HCT116 (cell line): ENCODE measurements at regions not wholly inside any gene's neighbourhood (a gene's known extent, or its start where the extent isn't known, plus 50 kb on each side); places are given as distances from the start of the nearest gene placed in this dataset.

Experiments
- ATAC-seq: fragments of 200-7000 bp; cut with Tn5 transposase; 2 replicates; pipeline ENCODE4 v1.9.1; 2020; ENCODE audit warnings: mild to moderate bottlenecking, moderate library complexity
- BruUV-seq: library from RNA; stranded (reverse); fragments of 400-500 nt; replicated peaks from 2 replicates; lab custom pipeline; 2021; lab: Mats Ljungman, UMichigan
- CTCF ChIA-PET: fragments of 300-600 bp; sonication (Branson Sonifier 250); formaldehyde crosslinking; loops from one replicate; lab custom pipeline; 2021; ENCODE audit warnings: antibody characterized with exemption; lab: Charles Lee
- POLR2A ChIA-PET: fragments of 300-600, 350-600 bp; sonication (Branson Sonifier 250); formaldehyde crosslinking; loops from one replicate; lab custom pipeline; 2021; ENCODE audit warnings: antibody characterized with exemption; lab: Charles Lee
- RAD21 ChIA-PET, 2 experiments: fragments of 300-600 bp; sonication (Branson Sonifier 250); formaldehyde crosslinking; loops; one replicate each; lab custom pipeline; 2023; ENCODE audit warnings: low total read pairs in 2 of 2; ENCODE audit not compliant: uncharacterized antibody in 2 of 2, unreplicated experiment in 2 of 2, low non-redundant PET in 1 of 2; lab: Charles Lee
- DNase-seq: peaks from one replicate; pipeline ENCODE4 v3.0.0-alpha.2; 2010; ENCODE audit warnings: low read depth, low spot score
- H2AFZ ChIP-seq: fragments of 200-600 bp; shearing (Covaris generic), sonication (generic); 2 replicates; pipeline ENCODE4 v1.6.1; 2017; ENCODE audit warnings: low read depth, mixed run types, mixed read lengths, antibody characterized with exemption, low read length; ENCODE audit not compliant: poor library complexity, severe bottlenecking
- H3K27ac ChIP-seq: 2 replicates; pipeline ENCODE4 v1.5.1; 2012; ENCODE audit warnings: low read depth, low read length
- H3K27me3 ChIP-seq: fragments of 200-600 bp; sonication (generic); 2 replicates; pipeline ENCODE4 v1.6.1; 2016; ENCODE audit warnings: mixed run types, low read length, mixed read lengths; ENCODE audit not compliant: insufficient read depth
- H3K36me3 ChIP-seq, 2 experiments: fragments of 200-500 bp in 1 of 2; fragments of 200-600 bp in 1 of 2; sonication (Bioruptor generic) in 1 of 2; sonication (generic) in 1 of 2; 2 replicates each; pipeline versions ENCODE4 v1.5.1 to v1.6.1; 2014 to 2016; ENCODE audit warnings: low read length in 2 of 2, inconsistent platforms in 1 of 2, mixed read lengths in 1 of 2, mixed run types in 1 of 2; ENCODE audit not compliant: insufficient read depth in 2 of 2, control insufficient read depth in 1 of 2
- H3K4me1 ChIP-seq, 2 experiments: fragments of 200-600 bp in 1 of 2; sonication (generic) in 1 of 2; 2 replicates each; pipeline versions ENCODE4 v1.5.1 to v1.6.1; 2012 to 2017; ENCODE audit warnings: low read length in 2 of 2, inconsistent platforms in 1 of 2, mild to moderate bottlenecking in 1 of 2, mixed read lengths in 1 of 2, mixed run types in 1 of 2, moderate library complexity in 1 of 2; ENCODE audit not compliant: insufficient read depth in 2 of 2, control insufficient read depth in 1 of 2
- H3K4me2 ChIP-seq: fragments of 200-600 bp; sonication (generic); 2 replicates; pipeline ENCODE4 v1.6.1; 2017; ENCODE audit warnings: mixed run types, low read length, mixed read lengths
- H3K4me3 ChIP-seq, 2 experiments: fragments of 200-600 bp in 1 of 2; sonication (generic) in 1 of 2; replicated peaks in 1 of 2; 2 replicates each; pipeline ENCODE4 v1.5.1; 2011 to 2016; ENCODE audit warnings: low read length in 2 of 2, control low read depth in 1 of 2, low read depth in 1 of 2, mild to moderate bottlenecking in 1 of 2, mixed read lengths in 1 of 2, mixed run types in 1 of 2
- H3K79me2 ChIP-seq: fragments of 200-600 bp; sonication (generic); 2 replicates; pipeline ENCODE4 v1.6.1; 2017; ENCODE audit warnings: mild to moderate bottlenecking, mixed run types, low read length, moderate library complexity, mixed read lengths; ENCODE audit not compliant: insufficient read depth
- H3K9ac ChIP-seq: fragments of 200-600 bp; sonication (generic); 2 replicates; pipeline ENCODE4 v1.6.1; 2016; ENCODE audit warnings: low read length, mixed read lengths
- H3K9me2 ChIP-seq: fragments of 200-600 bp; sonication (generic), shearing (Covaris generic); 2 replicates; pipeline ENCODE4 v1.6.1; 2017; ENCODE audit warnings: mixed run types, mild to moderate bottlenecking, moderate library complexity; ENCODE audit not compliant: insufficient read depth
- H3K9me3 ChIP-seq, 2 experiments: fragments of 200-500 bp in 1 of 2; fragments of 200-600 bp in 1 of 2; sonication (Bioruptor generic) in 1 of 2; sonication (generic) in 1 of 2; 2 replicates each; pipeline ENCODE4 v1.6.1; 2014 to 2017; ENCODE audit warnings: low read length in 2 of 2, mixed read lengths in 2 of 2, inconsistent platforms in 1 of 2, low read depth in 1 of 2, mild to moderate bottlenecking in 1 of 2, mixed run types in 1 of 2, moderate library complexity in 1 of 2; ENCODE audit not compliant: control insufficient read depth in 1 of 2, insufficient read depth in 1 of 2
- H4K20me1 ChIP-seq: fragments of 200-600 bp; sonication (generic), shearing (Covaris generic); 2 replicates; pipeline ENCODE4 v1.6.1; 2017; ENCODE audit warnings: mixed run types, mild to moderate bottlenecking, moderate library complexity; ENCODE audit not compliant: insufficient read depth
- CEBPB ChIP-seq: IDR thresholded peaks from 2 replicates; pipeline ENCODE4 v1.6.1; 2012; ENCODE audit warnings: low read depth
- EGR1 ChIP-seq: IDR thresholded peaks from 2 replicates; pipeline ENCODE4 v1.6.1; 2012; ENCODE audit warnings: low read depth
- EZH2 ChIP-seq: fragments of 200-600 bp; sonication (generic); IDR thresholded peaks from 2 replicates; pipeline ENCODE4 v1.6.1; 2017; ENCODE audit warnings: antibody characterized with exemption, mixed run types
- EZH2phosphoT487 ChIP-seq: fragments of 200-600 bp; IDR thresholded peaks from 2 replicates; pipeline ENCODE4 v1.6.1; 2018; ENCODE audit warnings: antibody characterized with exemption, borderline replicate concordance
- FOSL1 ChIP-seq: IDR thresholded peaks from 2 replicates; pipeline ENCODE4 v1.6.1; 2012; ENCODE audit warnings: low read depth
- JUND ChIP-seq: IDR thresholded peaks from 2 replicates; pipeline ENCODE4 v1.6.1; 2012
- POLR2A ChIP-seq: IDR thresholded peaks from 2 replicates; pipeline ENCODE4 v1.7.0; 2011; ENCODE audit warnings: borderline replicate concordance; ENCODE audit not compliant: insufficient read depth, insufficient read length; ENCODE audit errors: extremely low read depth
- POLR2AphosphoS5 ChIP-seq: IDR thresholded peaks from 2 replicates; pipeline ENCODE4 v1.6.1; 2011; ENCODE audit warnings: mild to moderate bottlenecking, low read depth, low read length, moderate library complexity
- RAD21 ChIP-seq: IDR thresholded peaks from 2 replicates; pipeline ENCODE4 v1.6.1; 2012; ENCODE audit warnings: low read depth, mild to moderate bottlenecking
- SP1 ChIP-seq: IDR thresholded peaks from 2 replicates; pipeline ENCODE4 v1.6.1; 2012; ENCODE audit warnings: low read depth
- SRF ChIP-seq: IDR thresholded peaks from 2 replicates; pipeline ENCODE4 v1.6.1; 2012; ENCODE audit warnings: low read depth
- TCF7L2 ChIP-seq: IDR thresholded peaks from 2 replicates; pipeline ENCODE4 v1.7.0; 2011; ENCODE audit warnings: borderline replicate concordance, inconsistent platforms; ENCODE audit not compliant: insufficient read depth, insufficient read length; ENCODE audit errors: extremely low read depth
- YY1 ChIP-seq: IDR thresholded peaks from 2 replicates; pipeline ENCODE4 v1.6.1; 2011; ENCODE audit warnings: low read length, low read depth, moderate library complexity, mild to moderate bottlenecking; ENCODE audit not compliant: insufficient replicate concordance; ENCODE audit errors: extremely low read depth
- ZFX ChIP-seq: fragments of 450-650 bp; IDR thresholded peaks from 2 replicates; pipeline ENCODE4 v1.6.1; 2017
- ZNF274 ChIP-seq: fragments of 200-500 bp; sonication (Bioruptor generic); IDR thresholded peaks from 2 replicates; pipeline ENCODE4 v1.6.1; 2014; ENCODE audit warnings: mild to moderate bottlenecking, low read depth, low read length, inconsistent platforms
- intact Hi-C: fragments of 100-400 bp; cut with micrococcal nuclease; formaldehyde crosslinking; loops from 2 replicates; pipeline ENCODE4 v1.10.0; 2022
- TF ChIP-seq, protein P1 (sequence below): IDR thresholded peaks from 2 replicates; pipeline ENCODE4 v1.6.1; 2012
- TF ChIP-seq, protein P2 (sequence below): IDR thresholded peaks from 2 replicates; pipeline ENCODE4 v1.6.1; 2011; ENCODE audit warnings: mild to moderate bottlenecking, low read length, moderate library complexity; ENCODE audit not compliant: insufficient replicate concordance; ENCODE audit errors: extremely low read depth
- TF ChIP-seq, protein P3 (sequence below): IDR thresholded peaks from 2 replicates; pipeline ENCODE4 v1.6.1; 2012
- TF ChIP-seq, protein P4 (sequence below): IDR thresholded peaks from 2 replicates; pipeline ENCODE4 v1.6.1; 2012; ENCODE audit warnings: low read depth
- TF ChIP-seq, protein P5 (sequence below), 3 experiments: fragments of 200-600 bp in 1 of 3; sonication (generic) in 1 of 3; IDR thresholded peaks in 2 of 3; conservative IDR thresholded peaks in 1 of 3; 2 replicates each; pipeline ENCODE4 v1.5.1; 2012 to 2017; ENCODE audit warnings: low read depth in 2 of 3, low read length in 2 of 3, antibody characterized with exemption in 1 of 3, borderline replicate concordance in 1 of 3, control low read depth in 1 of 3, mild to moderate bottlenecking in 1 of 3, mixed read lengths in 1 of 3, mixed run types in 1 of 3, moderate library complexity in 1 of 3; ENCODE audit not compliant: insufficient read depth in 1 of 3

DNA sequence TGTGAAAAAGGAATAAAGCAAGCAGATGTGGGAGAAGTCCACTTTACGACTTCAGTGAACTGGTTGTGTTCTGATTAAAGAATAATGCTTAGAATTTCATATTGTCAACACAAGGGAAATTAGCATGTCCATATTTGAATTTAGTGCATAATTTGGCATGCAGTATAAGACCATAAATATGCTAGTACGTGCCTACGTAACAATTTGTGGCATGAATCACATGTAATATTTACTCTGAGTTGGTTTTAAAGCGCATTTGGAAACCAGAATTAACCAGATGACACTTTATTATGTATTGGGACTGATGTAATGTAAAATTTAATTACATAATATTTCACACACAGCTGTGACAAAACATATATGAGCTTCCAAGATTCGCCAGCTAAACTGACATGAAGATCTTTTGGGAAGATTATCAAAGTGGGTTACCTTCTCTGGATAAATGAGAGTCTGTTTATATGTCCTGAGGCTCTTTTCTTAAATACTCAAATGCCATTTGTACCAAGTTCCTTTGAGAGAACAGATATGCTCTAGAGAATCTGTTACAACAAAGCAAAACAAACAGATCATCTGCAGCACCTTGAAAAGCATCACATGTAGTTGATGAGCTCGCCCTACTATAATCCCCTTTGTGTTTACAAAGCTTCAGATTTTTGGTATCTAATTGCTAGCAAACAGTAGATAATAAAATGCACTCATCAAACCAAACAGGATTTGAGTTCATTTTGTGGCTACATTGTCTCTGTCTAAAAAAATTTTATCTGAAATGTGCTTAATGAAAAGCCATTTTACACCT lies 1468.6 kb downstream of the CDH11 start:
- CTCF ChIA-PET = no interaction called here
- RAD21 ChIA-PET = no interaction called here
- no TSS peak for BruUV-seq

More for the DNA sequence above, 1468.6 kb downstream of the CDH11 start:
- Histone ChIP-seq H3K9ac (no peak overlapping the region), H4K20me1 (no peaks in the 10 kb centered on the region), H3K9me3 (peaks cover 0 to 12% of the 10 kb centered on the region in 2 experiments; a peak in 2 of 4 replicates), H3K4me1 (no peaks in the 10 kb centered on the region), H3K27ac (no peak overlapping the region), H3K27me3 (no peaks in the 10 kb centered on the region), H3K9me2 (no peaks in the 10 kb centered on the region), H3K4me3 (no peak overlapping the region), H3K4me2 (no peak overlapping the region), H2AFZ (no peak overlapping the region), H3K79me2 (no peaks in the 10 kb centered on the region), H3K36me3 (no peaks in the 10 kb centered on the region)
- intact Hi-C loops = no loop called here
- DNase-seq (no peak), ATAC-seq (no peak)
- TF ChIP-seq ZFX = no peak
- TF ChIP-seq YY1 = no peak
- no peak for TF ChIP-seq EZH2
- TF ChIP-seq SP1 = no peak
- no peak for TF ChIP-seq POLR2AphosphoS5
- no peak for TF ChIP-seq JUND
- TF ChIP-seq CEBPB = no peak
- TF ChIP-seq ZNF274 = no peak
- no peak for TF ChIP-seq EZH2phosphoT487
- no peak for TF ChIP-seq POLR2A
- no peak for TF ChIP-seq RAD21
- no peak for TF ChIP-seq SRF
- TF ChIP-seq, protein P1, sequence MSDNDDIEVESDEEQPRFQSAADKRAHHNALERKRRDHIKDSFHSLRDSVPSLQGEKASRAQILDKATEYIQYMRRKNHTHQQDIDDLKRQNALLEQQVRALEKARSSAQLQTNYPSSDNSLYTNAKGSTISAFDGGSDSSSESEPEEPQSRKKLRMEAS = no peak
- TF ChIP-seq, protein P2, sequence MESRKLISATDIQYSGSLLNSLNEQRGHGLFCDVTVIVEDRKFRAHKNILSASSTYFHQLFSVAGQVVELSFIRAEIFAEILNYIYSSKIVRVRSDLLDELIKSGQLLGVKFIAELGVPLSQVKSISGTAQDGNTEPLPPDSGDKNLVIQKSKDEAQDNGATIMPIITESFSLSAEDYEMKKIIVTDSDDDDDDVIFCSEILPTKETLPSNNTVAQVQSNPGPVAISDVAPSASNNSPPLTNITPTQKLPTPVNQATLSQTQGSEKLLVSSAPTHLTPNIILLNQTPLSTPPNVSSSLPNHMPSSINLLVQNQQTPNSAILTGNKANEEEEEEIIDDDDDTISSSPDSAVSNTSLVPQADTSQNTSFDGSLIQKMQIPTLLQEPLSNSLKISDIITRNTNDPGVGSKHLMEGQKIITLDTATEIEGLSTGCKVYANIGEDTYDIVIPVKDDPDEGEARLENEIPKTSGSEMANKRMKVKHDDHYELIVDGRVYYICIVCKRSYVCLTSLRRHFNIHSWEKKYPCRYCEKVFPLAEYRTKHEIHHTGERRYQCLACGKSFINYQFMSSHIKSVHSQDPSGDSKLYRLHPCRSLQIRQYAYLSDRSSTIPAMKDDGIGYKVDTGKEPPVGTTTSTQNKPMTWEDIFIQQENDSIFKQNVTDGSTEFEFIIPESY = no peak
- TF ChIP-seq, protein P3, sequence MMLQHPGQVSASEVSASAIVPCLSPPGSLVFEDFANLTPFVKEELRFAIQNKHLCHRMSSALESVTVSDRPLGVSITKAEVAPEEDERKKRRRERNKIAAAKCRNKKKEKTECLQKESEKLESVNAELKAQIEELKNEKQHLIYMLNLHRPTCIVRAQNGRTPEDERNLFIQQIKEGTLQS = no peak
- TF ChIP-seq EGR1 = no peak
- TF ChIP-seq, protein P4, sequence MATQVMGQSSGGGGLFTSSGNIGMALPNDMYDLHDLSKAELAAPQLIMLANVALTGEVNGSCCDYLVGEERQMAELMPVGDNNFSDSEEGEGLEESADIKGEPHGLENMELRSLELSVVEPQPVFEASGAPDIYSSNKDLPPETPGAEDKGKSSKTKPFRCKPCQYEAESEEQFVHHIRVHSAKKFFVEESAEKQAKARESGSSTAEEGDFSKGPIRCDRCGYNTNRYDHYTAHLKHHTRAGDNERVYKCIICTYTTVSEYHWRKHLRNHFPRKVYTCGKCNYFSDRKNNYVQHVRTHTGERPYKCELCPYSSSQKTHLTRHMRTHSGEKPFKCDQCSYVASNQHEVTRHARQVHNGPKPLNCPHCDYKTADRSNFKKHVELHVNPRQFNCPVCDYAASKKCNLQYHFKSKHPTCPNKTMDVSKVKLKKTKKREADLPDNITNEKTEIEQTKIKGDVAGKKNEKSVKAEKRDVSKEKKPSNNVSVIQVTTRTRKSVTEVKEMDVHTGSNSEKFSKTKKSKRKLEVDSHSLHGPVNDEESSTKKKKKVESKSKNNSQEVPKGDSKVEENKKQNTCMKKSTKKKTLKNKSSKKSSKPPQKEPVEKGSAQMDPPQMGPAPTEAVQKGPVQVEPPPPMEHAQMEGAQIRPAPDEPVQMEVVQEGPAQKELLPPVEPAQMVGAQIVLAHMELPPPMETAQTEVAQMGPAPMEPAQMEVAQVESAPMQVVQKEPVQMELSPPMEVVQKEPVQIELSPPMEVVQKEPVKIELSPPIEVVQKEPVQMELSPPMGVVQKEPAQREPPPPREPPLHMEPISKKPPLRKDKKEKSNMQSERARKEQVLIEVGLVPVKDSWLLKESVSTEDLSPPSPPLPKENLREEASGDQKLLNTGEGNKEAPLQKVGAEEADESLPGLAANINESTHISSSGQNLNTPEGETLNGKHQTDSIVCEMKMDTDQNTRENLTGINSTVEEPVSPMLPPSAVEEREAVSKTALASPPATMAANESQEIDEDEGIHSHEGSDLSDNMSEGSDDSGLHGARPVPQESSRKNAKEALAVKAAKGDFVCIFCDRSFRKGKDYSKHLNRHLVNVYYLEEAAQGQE = no peak
- no peak for TF ChIP-seq FOSL1
- TF ChIP-seq, protein P5, sequence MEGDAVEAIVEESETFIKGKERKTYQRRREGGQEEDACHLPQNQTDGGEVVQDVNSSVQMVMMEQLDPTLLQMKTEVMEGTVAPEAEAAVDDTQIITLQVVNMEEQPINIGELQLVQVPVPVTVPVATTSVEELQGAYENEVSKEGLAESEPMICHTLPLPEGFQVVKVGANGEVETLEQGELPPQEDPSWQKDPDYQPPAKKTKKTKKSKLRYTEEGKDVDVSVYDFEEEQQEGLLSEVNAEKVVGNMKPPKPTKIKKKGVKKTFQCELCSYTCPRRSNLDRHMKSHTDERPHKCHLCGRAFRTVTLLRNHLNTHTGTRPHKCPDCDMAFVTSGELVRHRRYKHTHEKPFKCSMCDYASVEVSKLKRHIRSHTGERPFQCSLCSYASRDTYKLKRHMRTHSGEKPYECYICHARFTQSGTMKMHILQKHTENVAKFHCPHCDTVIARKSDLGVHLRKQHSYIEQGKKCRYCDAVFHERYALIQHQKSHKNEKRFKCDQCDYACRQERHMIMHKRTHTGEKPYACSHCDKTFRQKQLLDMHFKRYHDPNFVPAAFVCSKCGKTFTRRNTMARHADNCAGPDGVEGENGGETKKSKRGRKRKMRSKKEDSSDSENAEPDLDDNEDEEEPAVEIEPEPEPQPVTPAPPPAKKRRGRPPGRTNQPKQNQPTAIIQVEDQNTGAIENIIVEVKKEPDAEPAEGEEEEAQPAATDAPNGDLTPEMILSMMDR (IDR thresholded peaks at IDR 0.05 in 2 of 3, conservative IDR thresholded peaks at IDR 0.05 in 1 of 3; ENCODE audit: borderline replicate concordance in 1 of 3, insufficient read depth in 1 of 3, low read depth in 2 of 3, low read length in 2 of 3) = no peak
- no peak for TF ChIP-seq TCF7L2
- POLR2A ChIA-PET = no interaction called here
